ENCODE measurements at regions not wholly inside any gene's neighbourhood (a gene's known extent, or its start where the extent isn't known, plus 50 kb on each side); places are given as distances from the start of the nearest gene placed in this dataset.

DNA sequence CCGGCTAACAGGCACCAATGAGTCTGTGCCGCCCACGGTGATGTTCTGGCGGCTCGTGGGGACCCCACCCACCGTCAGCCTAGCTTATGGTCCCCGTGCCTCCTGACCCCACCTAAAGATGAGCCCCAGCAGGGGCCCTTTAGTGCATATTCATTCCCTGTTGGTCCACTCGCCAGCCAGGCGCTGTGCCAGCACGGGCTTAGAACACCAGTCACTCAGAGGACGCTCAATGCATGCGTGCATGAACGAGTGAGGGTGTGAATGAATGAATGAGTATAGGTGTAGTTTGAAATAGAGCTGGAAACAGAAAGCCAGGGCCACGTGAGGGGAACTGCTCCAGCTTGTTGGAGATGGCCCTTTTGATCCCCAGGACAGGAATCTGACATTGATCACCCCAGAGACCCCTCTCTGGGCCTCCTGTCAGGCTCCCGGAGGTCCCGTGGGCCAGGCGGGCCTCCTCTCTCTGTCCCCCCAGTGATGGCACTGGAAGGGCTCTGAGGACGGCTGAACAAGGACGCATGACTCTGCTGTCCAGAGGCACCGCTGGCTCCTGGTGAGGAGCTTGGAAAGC, 193.9 kb upstream of the C14orf180 start:
- H3K36me3 Mint-ChIP-seq, result no peaks in the 10 kb centered on the region
- WGBS (ENCODE audit: insufficient coverage), result 92% methylated on average over 13 of the region's 20 CpGs
- no peak overlapping the region for H3K9ac ChIP-seq (ENCODE audit: insufficient read depth, low read length, poor library complexity, severe bottlenecking)
- H3K9me3 ChIP-seq (replicated peaks in 1 of 2; ENCODE audit: control insufficient read depth in 1 of 2, insufficient read depth in 1 of 2, low read length in 2 of 2), result no peaks in the 10 kb centered on the region
- TF ChIP-seq, protein P1, sequence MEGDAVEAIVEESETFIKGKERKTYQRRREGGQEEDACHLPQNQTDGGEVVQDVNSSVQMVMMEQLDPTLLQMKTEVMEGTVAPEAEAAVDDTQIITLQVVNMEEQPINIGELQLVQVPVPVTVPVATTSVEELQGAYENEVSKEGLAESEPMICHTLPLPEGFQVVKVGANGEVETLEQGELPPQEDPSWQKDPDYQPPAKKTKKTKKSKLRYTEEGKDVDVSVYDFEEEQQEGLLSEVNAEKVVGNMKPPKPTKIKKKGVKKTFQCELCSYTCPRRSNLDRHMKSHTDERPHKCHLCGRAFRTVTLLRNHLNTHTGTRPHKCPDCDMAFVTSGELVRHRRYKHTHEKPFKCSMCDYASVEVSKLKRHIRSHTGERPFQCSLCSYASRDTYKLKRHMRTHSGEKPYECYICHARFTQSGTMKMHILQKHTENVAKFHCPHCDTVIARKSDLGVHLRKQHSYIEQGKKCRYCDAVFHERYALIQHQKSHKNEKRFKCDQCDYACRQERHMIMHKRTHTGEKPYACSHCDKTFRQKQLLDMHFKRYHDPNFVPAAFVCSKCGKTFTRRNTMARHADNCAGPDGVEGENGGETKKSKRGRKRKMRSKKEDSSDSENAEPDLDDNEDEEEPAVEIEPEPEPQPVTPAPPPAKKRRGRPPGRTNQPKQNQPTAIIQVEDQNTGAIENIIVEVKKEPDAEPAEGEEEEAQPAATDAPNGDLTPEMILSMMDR (IDR thresholded peaks at IDR 0.05), result no peak
- H4K20me1 ChIP-seq (ENCODE audit: insufficient read depth, low read length), result no peaks in the 10 kb centered on the region
- H3K27me3 ChIP-seq (ENCODE audit: control insufficient read depth in 2 of 2, insufficient read depth in 2 of 2, low read length in 2 of 2), result peaks cover 0 to 4% of the 10 kb centered on the region in 2 donors
- peaks cover 5 to 22% (median 6%) of the 10 kb centered on the region in 3 donors for H3K27me3 Mint-ChIP-seq (ENCODE audit: low read depth in 3 of 3)
- no peaks in the 10 kb centered on the region for H3K4me1 Mint-ChIP-seq
- no peak overlapping the region for H2AFZ ChIP-seq (ENCODE audit: insufficient read depth, low read depth, low read length, poor library complexity, severe bottlenecking)
- no peak overlapping the region for H3K27ac Mint-ChIP-seq
- H3K9me3 Mint-ChIP-seq, result peaks cover 0 to 12% (median 6%) of the 10 kb centered on the region in 7 donors
- H3K4me2 ChIP-seq (replicated peaks; ENCODE audit: extremely low read depth, low read length, poor library complexity, severe bottlenecking), result no peak overlapping the region
- DNase-seq, result no peak
- H3K79me2 ChIP-seq (ENCODE audit: insufficient read depth, low read length), result no peaks in the 10 kb centered on the region
- no peaks in the 10 kb centered on the region for H3K36me3 ChIP-seq (replicated peaks in 1 of 2; ENCODE audit: control insufficient read depth in 1 of 2, insufficient read depth in 2 of 2, low read length in 2 of 2)
- H3K4me1 ChIP-seq (ENCODE audit: control insufficient read depth in 1 of 2, insufficient read depth in 2 of 2, low read length in 2 of 2), result no peaks in the 10 kb centered on the region
- intact Hi-C loops (cut with micrococcal nuclease), result no loop called here
- H3K27ac ChIP-seq (ENCODE audit: low read depth in 1 of 2, low read length in 2 of 2), result no peak overlapping the region
- no peak overlapping the region for H3K4me3 ChIP-seq (replicated peaks in 1 of 3; ENCODE audit: low read depth in 2 of 3, low read length in 3 of 3)
- no peak overlapping the region for H3K4me3 Mint-ChIP-seq

DNA sequence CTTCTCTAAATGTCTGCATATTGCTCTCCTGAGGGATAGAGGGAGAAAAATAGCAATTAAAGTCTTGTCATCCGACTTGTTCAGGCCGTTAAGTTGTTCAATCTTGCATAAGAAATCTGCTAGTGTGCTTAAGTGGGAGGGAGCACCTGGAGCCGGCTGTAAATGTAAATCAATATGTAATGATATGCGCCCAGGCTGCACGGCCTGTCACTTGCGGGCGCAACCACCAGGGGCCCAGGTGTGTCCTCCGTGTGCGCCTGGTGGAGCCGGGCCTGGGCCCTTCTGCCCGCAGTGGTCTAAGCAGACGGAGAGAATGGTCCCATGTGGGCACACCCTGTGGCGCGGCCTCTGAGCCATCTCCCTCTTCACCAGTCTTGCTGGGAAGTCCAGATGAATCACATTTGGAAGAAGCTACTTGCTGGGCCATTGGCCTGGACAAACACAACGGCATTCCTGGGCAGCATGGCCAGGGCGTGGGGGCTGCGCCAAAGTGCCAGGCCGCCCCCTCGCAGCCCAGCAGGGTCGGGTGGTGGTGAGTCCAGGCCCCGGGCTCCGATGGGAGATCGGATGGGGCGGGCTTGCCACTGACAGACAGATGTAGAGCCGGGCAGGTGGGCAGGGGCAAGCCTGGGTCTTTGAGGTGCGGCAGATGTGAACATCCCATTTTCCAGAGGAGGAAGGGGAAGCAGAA, 193.3 kb upstream of the C14orf180 start:
- H3K4me1 ChIP-seq (ENCODE audit: control insufficient read depth in 1 of 2, insufficient read depth in 2 of 2, low read length in 2 of 2), result no peaks in the 10 kb centered on the region
- Mint-ChIP-seq H3K4me1 (no peaks in the 10 kb centered on the region), H3K4me3 (no peak overlapping the region), H3K9me3 (peaks cover 0 to 6% (median 3%) of the 10 kb centered on the region in 7 donors), H3K36me3 (no peaks in the 10 kb centered on the region), H3K27ac (peak overlapping the region in 1 of 7 donors; percentile 68), H3K27me3 (ENCODE audit: low read depth in 3 of 3) (peaks cover 5 to 22% (median 6%) of the 10 kb centered on the region in 3 donors)
- H2AFZ ChIP-seq (ENCODE audit: insufficient read depth, low read depth, low read length, poor library complexity, severe bottlenecking), result no peak overlapping the region
- TF ChIP-seq, protein P1 (IDR thresholded peaks at IDR 0.05), result no peak
- intact Hi-C loops (cut with micrococcal nuclease), result no loop called here
- no peak overlapping the region for H3K4me2 ChIP-seq (replicated peaks; ENCODE audit: extremely low read depth, low read length, poor library complexity, severe bottlenecking)
- H3K4me3 ChIP-seq (replicated peaks in 1 of 3; ENCODE audit: low read depth in 2 of 3, low read length in 3 of 3), result no peak overlapping the region
- no peaks in the 10 kb centered on the region for H3K36me3 ChIP-seq (replicated peaks in 1 of 2; ENCODE audit: control insufficient read depth in 1 of 2, insufficient read depth in 2 of 2, low read length in 2 of 2)
- no peak overlapping the region for H3K27ac ChIP-seq (ENCODE audit: low read depth in 1 of 2, low read length in 2 of 2)
- DNase-seq, result no peak
- H3K9me3 ChIP-seq (replicated peaks in 1 of 2; ENCODE audit: control insufficient read depth in 1 of 2, insufficient read depth in 1 of 2, low read length in 2 of 2), result no peaks in the 10 kb centered on the region
- H3K27me3 ChIP-seq (ENCODE audit: control insufficient read depth in 2 of 2, insufficient read depth in 2 of 2, low read length in 2 of 2), result peaks cover 0 to 4% of the 10 kb centered on the region in 2 donors
- H3K79me2 ChIP-seq (ENCODE audit: insufficient read depth, low read length), result no peaks in the 10 kb centered on the region
- H4K20me1 ChIP-seq (ENCODE audit: insufficient read depth, low read length), result no peaks in the 10 kb centered on the region
- H3K9ac ChIP-seq (ENCODE audit: insufficient read depth, low read length, poor library complexity, severe bottlenecking), result no peak overlapping the region
- WGBS (ENCODE audit: insufficient coverage), result 97% methylated on average over 25 of the region's 26 CpGs

Measured in CD14-positive monocyte (primary cell).